ENCODE measurements at regions not wholly inside any gene's neighbourhood (a gene's known extent, or its start where the extent isn't known, plus 50 kb on each side); places are given as distances from the start of the nearest gene placed in this dataset.
A peak's percentile ranks its signal among the peaks of the same experiment; 100 is the strongest.

GRCh38 chr18:1994471-1994870 is 576.8 kb downstream of the METTL4 start:
- Mint-ChIP-seq H3K27me3 (ENCODE audit: insufficient read depth) (no peaks in the 10 kb centered on the region), H3K4me1 (peaks cover 36% of the 10 kb centered on the region), H3K27ac (no peak overlapping the region), H3K4me3 (no peak overlapping the region), H3K9me3 (no peaks in the 10 kb centered on the region), H3K36me3 (ENCODE audit: low read depth) (no peaks in the 10 kb centered on the region)
- no peak for TF ChIP-seq CTCF (conservative IDR thresholded peaks at IDR 0.05)
- Histone ChIP-seq H3K4me3 (ENCODE audit: low read length) (no peak overlapping the region), H3K27ac (ENCODE audit: low read depth, low read length) (no peak overlapping the region), H3K27me3 (ENCODE audit: control insufficient read depth, insufficient read depth, low read length, poor library complexity, severe bottlenecking) (no peaks in the 10 kb centered on the region), H3K36me3 (ENCODE audit: control insufficient read depth, insufficient read depth, low read length) (no peaks in the 10 kb centered on the region), H3K9ac (ENCODE audit: extremely low read depth, low read length, poor library complexity, severe bottlenecking) (no peak overlapping the region), H3K9me3 (ENCODE audit: control insufficient read depth, low read length) (no peaks in the 10 kb centered on the region), H3K4me1 (ENCODE audit: control insufficient read depth, insufficient read depth, low read length) (peaks cover 10% of the 10 kb centered on the region)
- no peak for DNase-seq
- 85 to 86% methylated on average over 1 to 2 of the region's 2 CpGs for WGBS, 2 experiments (ENCODE audit: insufficient coverage in 1 of 2, insufficient read length in 1 of 2)

GRCh38 chr18:1995041-1995612 is 576.2 kb downstream of the METTL4 start:
- Mint-ChIP-seq H3K36me3 (ENCODE audit: low read depth) (no peaks in the 10 kb centered on the region), H3K4me1 (peaks cover 42% of the 10 kb centered on the region), H3K4me3 (no peak overlapping the region), H3K9me3 (no peaks in the 10 kb centered on the region), H3K27me3 (ENCODE audit: insufficient read depth) (no peaks in the 10 kb centered on the region), H3K27ac (peak overlapping the region; percentile 9)
- H3K9me3 ChIP-seq (ENCODE audit: control insufficient read depth, low read length) = no peaks in the 10 kb centered on the region
- DNase-seq = no peak
- H3K4me3 ChIP-seq (ENCODE audit: low read length) = peak overlapping the region; percentile 36
- H3K4me1 ChIP-seq (ENCODE audit: control insufficient read depth, insufficient read depth, low read length) = peaks cover 10% of the 10 kb centered on the region
- WGBS, 2 experiments (ENCODE audit: insufficient coverage in 1 of 2, insufficient read length in 1 of 2) = 78% methylated on average over 1 of the region's 1 CpG; no CpG with 5 or more reads in 1 of the 2 experiments
- H3K27me3 ChIP-seq (ENCODE audit: control insufficient read depth, insufficient read depth, low read length, poor library complexity, severe bottlenecking) = no peaks in the 10 kb centered on the region
- no peak overlapping the region for H3K27ac ChIP-seq (ENCODE audit: low read depth, low read length)
- no peak overlapping the region for H3K9ac ChIP-seq (ENCODE audit: extremely low read depth, low read length, poor library complexity, severe bottlenecking)
- no peak for TF ChIP-seq CTCF (conservative IDR thresholded peaks at IDR 0.05)
- H3K36me3 ChIP-seq (ENCODE audit: control insufficient read depth, insufficient read depth, low read length) = no peaks in the 10 kb centered on the region

GRCh38 chr18:1998121-1998520 is 573.2 kb downstream of the METTL4 start:
- H3K36me3 ChIP-seq (ENCODE audit: control insufficient read depth, insufficient read depth, low read length) = no peaks in the 10 kb centered on the region
- H3K27ac ChIP-seq (ENCODE audit: low read depth, low read length) = no peak overlapping the region
- Mint-ChIP-seq H3K4me3 (no peak overlapping the region), H3K36me3 (ENCODE audit: low read depth) (no peaks in the 10 kb centered on the region), H3K4me1 (peaks cover 51% of the 10 kb centered on the region), H3K27me3 (ENCODE audit: insufficient read depth) (no peaks in the 10 kb centered on the region), H3K9me3 (no peaks in the 10 kb centered on the region), H3K27ac (no peak overlapping the region)
- WGBS, 2 experiments (ENCODE audit: insufficient coverage in 1 of 2, insufficient read length in 1 of 2) = 92% methylated on average over 2 of the region's 2 CpGs; no CpG with 5 or more reads in 1 of the 2 experiments
- peak overlapping the region; percentile 36 for H3K9ac ChIP-seq (ENCODE audit: extremely low read depth, low read length, poor library complexity, severe bottlenecking)
- H3K9me3 ChIP-seq (ENCODE audit: control insufficient read depth, low read length) = no peaks in the 10 kb centered on the region
- peak overlapping the region; percentile 64 for H3K4me3 ChIP-seq (ENCODE audit: low read length)
- TF ChIP-seq CTCF (conservative IDR thresholded peaks at IDR 0.05) = no peak
- H3K27me3 ChIP-seq (ENCODE audit: control insufficient read depth, insufficient read depth, low read length, poor library complexity, severe bottlenecking) = no peaks in the 10 kb centered on the region
- peaks cover 8% of the 10 kb centered on the region for H3K4me1 ChIP-seq (ENCODE audit: control insufficient read depth, insufficient read depth, low read length)
- no peak for DNase-seq
